DND-41 (cell line): ENCODE measurements at regions not wholly inside any gene's neighbourhood (a gene's known extent, or its start where the extent isn't known, plus 50 kb on each side); places are given as distances from the start of the nearest gene placed in this dataset.

Experiments
- CTCF ChIP-seq: IDR thresholded peaks from 2 replicates; pipeline ENCODE4 v1.5.1; 2012; ENCODE audit warnings: borderline replicate concordance, low read length, moderate library complexity, mild to moderate bottlenecking; ENCODE audit not compliant: poor library complexity, severe bottlenecking; ENCODE audit errors: extremely low read depth
- EZH2 ChIP-seq: IDR thresholded peaks from 3 replicates; pipeline ENCODE4 v1.6.1; 2012; ENCODE audit warnings: borderline replicate concordance, low read depth, mild to moderate bottlenecking, moderate library complexity, low read length, inconsistent platforms; ENCODE audit not compliant: severe bottlenecking

GRCh38 chr2:79359419-79359818 lies 153.4 kb upstream of the CTNNA2 start:
- TF ChIP-seq CTCF (no peak), EZH2 (no peak)
